Mesendoderm (in vitro differentiated cells): ENCODE measurements at regions not wholly inside any gene's neighbourhood (a gene's known extent, or its start where the extent isn't known, plus 50 kb on each side); places are given as distances from the start of the nearest gene placed in this dataset.
A peak's percentile ranks its signal among the peaks of the same experiment; 100 is the strongest.

Source experiments
- DNase-seq: peaks from one replicate; pipeline ENCODE4 v3.0.0; 2013
- H2AK5ac ChIP-seq: 2 replicates; pipeline ENCODE4 v1.6.1; 2013; ENCODE audit warnings: low read length, inconsistent platforms
- H2BK120ac ChIP-seq: 2 replicates; pipeline ENCODE4 v1.6.1; 2013; ENCODE audit warnings: low read depth, mild to moderate bottlenecking, low read length, moderate library complexity, mixed read lengths
- H2BK15ac ChIP-seq: replicated peaks from 2 replicates; pipeline ENCODE4 v1.6.1; 2013; ENCODE audit warnings: low read depth, mild to moderate bottlenecking, moderate library complexity
- H2BK5ac ChIP-seq: 2 replicates; pipeline ENCODE4 v1.6.1; 2013; ENCODE audit warnings: low read length, inconsistent platforms
- H3K18ac ChIP-seq: 2 replicates; pipeline ENCODE4 v1.6.1; 2013; ENCODE audit warnings: mild to moderate bottlenecking, low read length, mixed read lengths
- H3K23ac ChIP-seq: one replicate; pipeline ENCODE4 v1.6.1; 2013; ENCODE audit warnings: low read length
- H3K27ac ChIP-seq: 2 replicates; pipeline ENCODE4 v1.5.1; 2013; ENCODE audit warnings: low read depth, mild to moderate bottlenecking, inconsistent platforms, low read length, moderate library complexity
- H3K27me3 ChIP-seq: 2 replicates; pipeline ENCODE4 v1.6.1; 2013; ENCODE audit warnings: low read length, control low read depth, mild to moderate bottlenecking, inconsistent platforms; ENCODE audit not compliant: insufficient read depth, poor library complexity
- H3K36me3 ChIP-seq: 2 replicates; pipeline ENCODE4 v1.6.1; 2013; ENCODE audit warnings: low read length, inconsistent platforms; ENCODE audit not compliant: control insufficient read depth, insufficient read depth
- H3K4ac ChIP-seq: one replicate; pipeline ENCODE4 v1.6.1; 2013; ENCODE audit warnings: low read depth, mild to moderate bottlenecking, low read length, moderate library complexity
- H3K4me1 ChIP-seq: 2 replicates; pipeline ENCODE4 v1.6.1; 2013; ENCODE audit warnings: low read depth, low read length, inconsistent platforms; ENCODE audit not compliant: control insufficient read depth
- H3K4me2 ChIP-seq: 2 replicates; pipeline ENCODE4 v1.6.1; 2013; ENCODE audit warnings: low read length
- H3K4me3 ChIP-seq: 2 replicates; pipeline ENCODE4 v1.5.1; 2013; ENCODE audit warnings: mild to moderate bottlenecking, low read length
- H3K56ac ChIP-seq: one replicate; pipeline ENCODE4 v1.6.1; 2013; ENCODE audit warnings: low read length
- H3K79me1 ChIP-seq: 2 replicates; pipeline ENCODE4 v1.6.1; 2013; ENCODE audit warnings: low read length, inconsistent platforms
- H3K79me2 ChIP-seq: 2 replicates; pipeline ENCODE4 v1.6.1; 2013; ENCODE audit warnings: mild to moderate bottlenecking, low read length; ENCODE audit not compliant: control insufficient read depth, insufficient read depth
- H3K9ac ChIP-seq: 2 replicates; pipeline ENCODE4 v1.6.1; 2013; ENCODE audit warnings: low read length, inconsistent platforms
- H4K5ac ChIP-seq: one replicate; pipeline ENCODE4 v1.6.1; 2013; ENCODE audit warnings: low read length
- H4K8ac ChIP-seq: one replicate; pipeline ENCODE4 v1.6.1; 2013; ENCODE audit warnings: low read depth, mild to moderate bottlenecking, control low read depth, low read length, moderate library complexity
- WGBS: extraction: QIAGEN DNeasy Blood & Tissue Kit; methylation state at CpG from one replicate; pipeline ENCODE4 v1.1.7; 2013; ENCODE audit warnings: low lambda C conversion rate, missing lambda C conversion rate; ENCODE audit not compliant: insufficient coverage; ENCODE audit errors: extremely low coverage; 5-methylcytosine and 5-hydroxymethylcytosine counted together

DNA sequence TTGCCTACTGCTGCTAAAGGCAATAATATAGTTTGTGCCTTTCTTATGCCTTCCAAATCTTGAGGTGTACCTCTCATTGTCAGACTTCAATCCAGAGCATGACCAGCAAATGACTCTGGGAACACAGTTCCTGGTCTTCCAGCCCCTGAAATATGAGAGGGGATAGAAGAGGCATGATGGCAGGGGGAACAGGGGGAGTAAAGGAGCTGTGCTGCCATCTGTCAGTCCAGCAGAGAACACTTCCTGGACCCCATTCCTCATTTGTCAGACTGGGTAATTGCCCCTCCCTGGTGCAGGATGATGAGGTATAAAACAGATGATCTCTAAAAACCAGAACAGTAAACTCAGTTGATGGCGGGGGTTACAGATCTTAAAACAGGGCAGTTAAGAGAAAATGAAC, 618.7 kb downstream of the DIAPH3 start:
- H2BK5ac ChIP-seq, result no peak overlapping the region
- WGBS, result no CpG with 5 or more reads among the region's 1 CpG
- H3K18ac ChIP-seq, result no peak overlapping the region
- no peak overlapping the region for H3K4ac ChIP-seq
- peak; percentile 60 for DNase-seq
- no peak overlapping the region for H3K9ac ChIP-seq
- H3K4me2 ChIP-seq, result no peak overlapping the region
- no peak overlapping the region for H2AK5ac ChIP-seq
- H3K23ac ChIP-seq, result no peak overlapping the region
- H3K4me1 ChIP-seq, result no peaks in the 10 kb centered on the region
- H3K79me2 ChIP-seq, result no peaks in the 10 kb centered on the region
- no peak overlapping the region for H3K4me3 ChIP-seq
- H3K56ac ChIP-seq, result no peak overlapping the region
- H4K8ac ChIP-seq, result no peak overlapping the region
- H3K36me3 ChIP-seq, result no peaks in the 10 kb centered on the region
- H2BK15ac ChIP-seq, result peak overlapping the region; percentile 46
- H3K79me1 ChIP-seq, result no peaks in the 10 kb centered on the region
- H4K5ac ChIP-seq, result no peak overlapping the region
- no peaks in the 10 kb centered on the region for H3K27me3 ChIP-seq
- H3K27ac ChIP-seq, result no peak overlapping the region
- no peak overlapping the region for H2BK120ac ChIP-seq

DNA sequence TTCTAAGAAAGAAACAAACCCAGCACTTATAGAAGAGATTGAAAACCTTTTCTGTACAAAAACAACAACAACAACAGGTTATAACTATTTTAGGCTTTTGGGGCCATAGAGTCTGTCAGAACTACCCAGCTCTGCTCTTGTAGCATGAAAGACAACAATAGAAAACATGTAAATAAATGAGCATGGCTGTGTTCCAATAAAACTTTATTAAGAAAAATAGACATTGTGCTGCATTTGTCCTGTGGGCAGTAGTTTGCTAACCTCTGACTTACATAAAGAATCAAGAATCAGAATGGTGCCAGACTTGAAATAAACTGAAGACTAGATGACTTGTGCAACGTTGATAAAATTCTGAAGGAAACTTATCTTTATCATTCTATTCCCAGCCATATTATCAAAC, 617.5 kb downstream of the DIAPH3 start:
- Histone ChIP-seq H3K23ac (no peak overlapping the region), H2BK15ac (no peak overlapping the region), H3K18ac (no peak overlapping the region), H2BK5ac (no peak overlapping the region), H3K4me2 (no peak overlapping the region), H4K8ac (no peak overlapping the region), H4K5ac (no peak overlapping the region), H3K4ac (no peak overlapping the region), H3K27me3 (no peaks in the 10 kb centered on the region), H3K9ac (no peak overlapping the region), H3K36me3 (no peaks in the 10 kb centered on the region), H3K79me1 (no peaks in the 10 kb centered on the region), H3K79me2 (no peaks in the 10 kb centered on the region), H3K27ac (no peak overlapping the region), H3K4me1 (no peaks in the 10 kb centered on the region), H3K56ac (no peak overlapping the region), H3K4me3 (no peak overlapping the region), H2AK5ac (no peak overlapping the region), H2BK120ac (no peak overlapping the region)
- DNase-seq, result no peak
- no CpG with 5 or more reads among the region's 1 CpG for WGBS

GRCh38 chr13:59547950-59548349, 615.8 kb downstream of the DIAPH3 start:
- H3K56ac ChIP-seq, result no peak overlapping the region
- H3K79me2 ChIP-seq, result no peaks in the 10 kb centered on the region
- no peak overlapping the region for H3K4me3 ChIP-seq
- H3K4me2 ChIP-seq, result no peak overlapping the region
- H3K9ac ChIP-seq, result no peak overlapping the region
- no peaks in the 10 kb centered on the region for H3K4me1 ChIP-seq
- H3K27ac ChIP-seq, result no peak overlapping the region
- H2BK120ac ChIP-seq, result no peak overlapping the region
- no peak for DNase-seq
- no peak overlapping the region for H2AK5ac ChIP-seq
- WGBS, result no CpG with 5 or more reads among the region's 1 CpG
- no peak overlapping the region for H4K8ac ChIP-seq
- no peak overlapping the region for H3K4ac ChIP-seq
- no peak overlapping the region for H4K5ac ChIP-seq
- no peaks in the 10 kb centered on the region for H3K36me3 ChIP-seq
- H3K79me1 ChIP-seq, result no peaks in the 10 kb centered on the region
- H3K18ac ChIP-seq, result no peak overlapping the region
- no peak overlapping the region for H2BK5ac ChIP-seq
- H3K27me3 ChIP-seq, result no peaks in the 10 kb centered on the region
- no peak overlapping the region for H2BK15ac ChIP-seq
- no peak overlapping the region for H3K23ac ChIP-seq

GRCh38 chr13:59562924-59563323, 600.8 kb downstream of the DIAPH3 start:
- Histone ChIP-seq H4K8ac (no peak overlapping the region), H2BK120ac (no peak overlapping the region), H3K79me2 (no peaks in the 10 kb centered on the region), H3K23ac (no peak overlapping the region), H3K4me2 (no peak overlapping the region), H2BK5ac (no peak overlapping the region), H3K9ac (no peak overlapping the region), H3K79me1 (no peaks in the 10 kb centered on the region), H3K4ac (no peak overlapping the region), H3K27ac (no peak overlapping the region), H3K27me3 (no peaks in the 10 kb centered on the region), H3K18ac (no peak overlapping the region), H3K4me3 (no peak overlapping the region), H3K56ac (no peak overlapping the region), H3K36me3 (no peaks in the 10 kb centered on the region), H2BK15ac (no peak overlapping the region), H3K4me1 (no peaks in the 10 kb centered on the region), H2AK5ac (no peak overlapping the region), H4K5ac (no peak overlapping the region)
- WGBS, result no CpG with 5 or more reads among the region's 4 CpGs
- DNase-seq, result no peak

- Histone ChIP-seq H3K4me3 (no peak overlapping the region), H4K5ac (no peak overlapping the region), H2AK5ac (no peak overlapping the region), H3K27ac (no peak overlapping the region), H3K79me1 (no peaks in the 10 kb centered on the region), H3K4me2 (no peak overlapping the region), H3K36me3 (no peaks in the 10 kb centered on the region), H3K4me1 (no peaks in the 10 kb centered on the region), H3K18ac (no peak overlapping the region), H3K23ac (no peak overlapping the region), H2BK15ac (no peak overlapping the region), H2BK120ac (no peak overlapping the region), H3K79me2 (no peaks in the 10 kb centered on the region), H3K56ac (no peak overlapping the region), H2BK5ac (no peak overlapping the region), H3K27me3 (no peaks in the 10 kb centered on the region), H3K9ac (no peak overlapping the region), H3K4ac (no peak overlapping the region), H4K8ac (no peak overlapping the region)
- whole genome bisulfite sequencing, result no CpG with 5 or more reads among the region's 1 CpG
- no peak for DNase-seq
These were observed 597.2 kb downstream of the DIAPH3 start for GRCh38 chr13:59566561-59566960.

GRCh38 chr13:59568306-59568705, 595.4 kb downstream of the DIAPH3 start:
- Histone ChIP-seq H3K4me1 (no peaks in the 10 kb centered on the region), H2AK5ac (no peak overlapping the region), H3K56ac (no peak overlapping the region), H3K4me3 (no peak overlapping the region), H3K9ac (no peak overlapping the region), H2BK120ac (no peak overlapping the region), H2BK15ac (no peak overlapping the region), H3K18ac (no peak overlapping the region), H3K79me1 (no peaks in the 10 kb centered on the region), H4K5ac (no peak overlapping the region), H2BK5ac (no peak overlapping the region), H3K79me2 (no peaks in the 10 kb centered on the region), H3K4me2 (no peak overlapping the region), H4K8ac (no peak overlapping the region), H3K36me3 (no peaks in the 10 kb centered on the region), H3K4ac (no peak overlapping the region), H3K23ac (no peak overlapping the region), H3K27ac (no peak overlapping the region), H3K27me3 (no peaks in the 10 kb centered on the region)
- DNase-seq, result peak; percentile 39
- no CpG with 5 or more reads among the region's 4 CpGs for WGBS
